Panc1 (cell line): ENCODE measurements at regions not wholly inside any gene's neighbourhood (a gene's known extent, or its start where the extent isn't known, plus 50 kb on each side); places are given as distances from the start of the nearest gene placed in this dataset.

ENCODE experiments used
- CTCF ChIP-seq: fragments of 450-650 bp; IDR thresholded peaks from 2 replicates; pipeline ENCODE4 v1.5.1; 2017; ENCODE audit warnings: mild to moderate bottlenecking
- POLR2AphosphoS5 ChIP-seq: IDR thresholded peaks from 2 replicates; pipeline ENCODE4 v1.6.1; 2012; ENCODE audit warnings: mild to moderate bottlenecking, low read depth, low read length, moderate library complexity
- REST ChIP-seq, 2 experiments: IDR thresholded peaks; 2 replicates each; pipeline ENCODE4 v1.6.1; 2011 to 2012; ENCODE audit warnings: low read depth in 2 of 2, control low read depth in 1 of 2, low read length in 1 of 2, mild to moderate bottlenecking in 1 of 2, moderate library complexity in 1 of 2; ENCODE audit not compliant: insufficient read depth in 1 of 2
- TCF7L2 ChIP-seq: IDR thresholded peaks from 2 replicates; pipeline ENCODE4 v1.6.1; 2011; ENCODE audit warnings: mild to moderate bottlenecking, low read depth, low read length, inconsistent platforms

- TF ChIP-seq CTCF (no peak), REST (IDR thresholded peaks at IDR 0.05; ENCODE audit: insufficient read depth in 1 of 2, low read depth in 2 of 2, low read length in 1 of 2) (no peak), TCF7L2 (no peak), POLR2AphosphoS5 (no peak)
Observed at GRCh38 chr13:59354665-59355369, 808.9 kb downstream of the DIAPH3 start.
